Trophoblast cell (in vitro differentiated cells and primary cell): ENCODE measurements at regions not wholly inside any gene's neighbourhood (a gene's known extent, or its start where the extent isn't known, plus 50 kb on each side); places are given as distances from the start of the nearest gene placed in this dataset.

Source experiments
- DNase-seq, 2 donors: peaks; one replicate each; pipeline ENCODE4 v3.0.0-alpha.2; 2016
- H2AFZ ChIP-seq: 2 replicates; pipeline ENCODE4 v1.6.1; 2013; ENCODE audit warnings: low read length, moderate library complexity, mild to moderate bottlenecking; ENCODE audit not compliant: insufficient read depth, poor library complexity
- H2AK5ac ChIP-seq: 2 replicates; pipeline ENCODE4 v1.6.1; 2013; ENCODE audit warnings: mild to moderate bottlenecking, low read length
- H2BK120ac ChIP-seq: 2 replicates; pipeline ENCODE4 v1.6.1; 2013; ENCODE audit warnings: low read length, mild to moderate bottlenecking, moderate library complexity; ENCODE audit not compliant: insufficient read depth, poor library complexity
- H2BK12ac ChIP-seq: 2 replicates; pipeline ENCODE4 v1.6.1; 2013; ENCODE audit warnings: mild to moderate bottlenecking, low read length, moderate library complexity
- H2BK5ac ChIP-seq: 2 replicates; pipeline ENCODE4 v1.6.1; 2013; ENCODE audit warnings: low read length, low read depth, moderate library complexity, mild to moderate bottlenecking; ENCODE audit not compliant: poor library complexity
- H3K14ac ChIP-seq: 2 replicates; pipeline ENCODE4 v1.6.1; 2013; ENCODE audit warnings: mild to moderate bottlenecking, low read length
- H3K18ac ChIP-seq: 2 replicates; pipeline ENCODE4 v1.6.1; 2013; ENCODE audit warnings: mild to moderate bottlenecking, low read length
- H3K23ac ChIP-seq: 2 replicates; pipeline ENCODE4 v1.6.1; 2013; ENCODE audit warnings: low read length
- H3K27ac ChIP-seq: 2 replicates; pipeline ENCODE4 v1.5.1; 2013; ENCODE audit warnings: low read depth, mild to moderate bottlenecking, inconsistent platforms, low read length, moderate library complexity
- H3K27me3 ChIP-seq: 2 replicates; pipeline ENCODE4 v1.6.1; 2013; ENCODE audit warnings: inconsistent platforms, mild to moderate bottlenecking, low read length, moderate library complexity; ENCODE audit not compliant: insufficient read depth
- H3K36me3 ChIP-seq, 2 experiments: 1 replicate in 1 of 2; 2 replicates in 1 of 2; pipeline ENCODE4 v1.6.1; 2013; ENCODE audit warnings: low read length in 2 of 2, mild to moderate bottlenecking in 2 of 2, moderate library complexity in 1 of 2; ENCODE audit not compliant: insufficient read depth in 2 of 2, control insufficient read depth in 1 of 2
- H3K4ac ChIP-seq: 2 replicates; pipeline ENCODE4 v1.6.1; 2013; ENCODE audit warnings: low read depth, mild to moderate bottlenecking, low read length, moderate library complexity
- H3K4me1 ChIP-seq, 2 experiments: 1 replicate in 1 of 2; 2 replicates in 1 of 2; pipeline ENCODE4 v1.6.1; 2013; ENCODE audit warnings: low read length in 2 of 2, mild to moderate bottlenecking in 2 of 2, moderate library complexity in 1 of 2; ENCODE audit not compliant: insufficient read depth in 2 of 2, control insufficient read depth in 1 of 2
- H3K4me2 ChIP-seq: 2 replicates; pipeline ENCODE4 v1.6.1; 2013; ENCODE audit warnings: inconsistent platforms, mild to moderate bottlenecking, low read length, moderate library complexity
- H3K4me3 ChIP-seq: 2 replicates; pipeline ENCODE4 v1.5.1; 2013; ENCODE audit warnings: mild to moderate bottlenecking, low read depth, low read length, inconsistent platforms
- H3K79me1 ChIP-seq: one replicate; pipeline ENCODE4 v1.6.1; 2013; ENCODE audit warnings: low read length
- H3K79me2 ChIP-seq: 2 replicates; pipeline ENCODE4 v1.6.1; 2013; ENCODE audit warnings: low read length, mild to moderate bottlenecking; ENCODE audit not compliant: control insufficient read depth, insufficient read depth, poor library complexity
- H3K9ac ChIP-seq: 2 replicates; pipeline ENCODE4 v1.6.1; 2013; ENCODE audit warnings: mild to moderate bottlenecking, low read length
- H3K9me3 ChIP-seq: 2 replicates; pipeline ENCODE4 v1.6.1; 2013; ENCODE audit warnings: low read depth, mild to moderate bottlenecking, control low read depth, inconsistent platforms, low read length; ENCODE audit not compliant: insufficient read depth
- H4K12ac ChIP-seq: 2 replicates; pipeline ENCODE4 v1.6.1; 2013; ENCODE audit warnings: low read depth, mild to moderate bottlenecking, low read length, moderate library complexity
- H4K8ac ChIP-seq: 2 replicates; pipeline ENCODE4 v1.6.1; 2013; ENCODE audit warnings: low read depth, mild to moderate bottlenecking, low read length, moderate library complexity
- H4K91ac ChIP-seq: one replicate; pipeline ENCODE4 v1.6.1; 2013; ENCODE audit warnings: low read depth, mild to moderate bottlenecking, low read length, moderate library complexity
- WGBS: extraction: QIAGEN DNeasy Blood & Tissue Kit; methylation state at CpG from one replicate; pipeline ENCODE4 v1.1.7; 2013; ENCODE audit warnings: missing lambda C conversion rate; ENCODE audit not compliant: insufficient read length, insufficient coverage; ENCODE audit errors: extremely low coverage; 5-methylcytosine and 5-hydroxymethylcytosine counted together

- H3K27ac ChIP-seq: no peak overlapping the region
- H3K36me3 ChIP-seq: no peaks in the 10 kb centered on the region
- peak; percentile 27 to 72 for DNase-seq
- no peak overlapping the region for H2AK5ac ChIP-seq
- no peak overlapping the region for H2BK120ac ChIP-seq
- H3K4me3 ChIP-seq: no peak overlapping the region
- H2AFZ ChIP-seq: no peak overlapping the region
- no peak overlapping the region for H4K91ac ChIP-seq
- no peaks in the 10 kb centered on the region for H3K4me1 ChIP-seq
- no peaks in the 10 kb centered on the region for H3K9me3 ChIP-seq
- H3K18ac ChIP-seq: no peak overlapping the region
- no peaks in the 10 kb centered on the region for H3K79me1 ChIP-seq
- no peak overlapping the region for H2BK5ac ChIP-seq
- no peaks in the 10 kb centered on the region for H3K79me2 ChIP-seq
- no CpG with 5 or more reads among the region's 1 CpG for WGBS
- H3K9ac ChIP-seq: no peak overlapping the region
- H3K14ac ChIP-seq: no peak overlapping the region
- no peak overlapping the region for H3K23ac ChIP-seq
- H3K4me2 ChIP-seq: no peak overlapping the region
- H3K27me3 ChIP-seq: no peaks in the 10 kb centered on the region
- H4K12ac ChIP-seq: no peak overlapping the region
- no peak overlapping the region for H3K4ac ChIP-seq
- no peak overlapping the region for H4K8ac ChIP-seq
- H2BK12ac ChIP-seq: no peak overlapping the region
Observed at GRCh38 chr9:105969636-105970035, 275.3 kb downstream of the TMEM38B start.

GRCh38 chr9:105971986-105972385 is 277.6 kb downstream of the TMEM38B start:
- no peaks in the 10 kb centered on the region for H3K79me2 ChIP-seq
- no peaks in the 10 kb centered on the region for H3K4me1 ChIP-seq
- no peak overlapping the region for H2BK5ac ChIP-seq
- WGBS: no CpG with 5 or more reads among the region's 2 CpGs
- H4K8ac ChIP-seq: no peak overlapping the region
- no peaks in the 10 kb centered on the region for H3K27me3 ChIP-seq
- H3K18ac ChIP-seq: no peak overlapping the region
- DNase-seq: no peak
- H2BK120ac ChIP-seq: no peak overlapping the region
- no peak overlapping the region for H3K23ac ChIP-seq
- H3K27ac ChIP-seq: no peak overlapping the region
- no peak overlapping the region for H3K14ac ChIP-seq
- H4K91ac ChIP-seq: no peak overlapping the region
- no peak overlapping the region for H3K4ac ChIP-seq
- no peak overlapping the region for H2AFZ ChIP-seq
- no peaks in the 10 kb centered on the region for H3K9me3 ChIP-seq
- H3K9ac ChIP-seq: no peak overlapping the region
- H3K4me3 ChIP-seq: no peak overlapping the region
- H3K36me3 ChIP-seq: no peaks in the 10 kb centered on the region
- H2BK12ac ChIP-seq: no peak overlapping the region
- H2AK5ac ChIP-seq: no peak overlapping the region
- no peak overlapping the region for H3K4me2 ChIP-seq
- no peak overlapping the region for H4K12ac ChIP-seq
- H3K79me1 ChIP-seq: no peaks in the 10 kb centered on the region

GRCh38 chr9:105972466-105973204 is 278.3 kb downstream of the TMEM38B start:
- H3K23ac ChIP-seq: no peak overlapping the region
- no peak overlapping the region for H3K9ac ChIP-seq
- H3K18ac ChIP-seq: no peak overlapping the region
- H4K8ac ChIP-seq: no peak overlapping the region
- no peak overlapping the region for H2BK5ac ChIP-seq
- no peak overlapping the region for H2BK120ac ChIP-seq
- no peak overlapping the region for H3K4me3 ChIP-seq
- no peak for DNase-seq
- H2BK12ac ChIP-seq: no peak overlapping the region
- H2AFZ ChIP-seq: no peak overlapping the region
- no peak overlapping the region for H3K4me2 ChIP-seq
- H2AK5ac ChIP-seq: no peak overlapping the region
- no CpG with 5 or more reads among the region's 6 CpGs for WGBS
- H3K4me1 ChIP-seq: peaks cover 2 to 4% of the 10 kb centered on the region in 2 experiments
- no peaks in the 10 kb centered on the region for H3K36me3 ChIP-seq
- no peak overlapping the region for H4K12ac ChIP-seq
- no peak overlapping the region for H3K4ac ChIP-seq
- H4K91ac ChIP-seq: no peak overlapping the region
- no peak overlapping the region for H3K14ac ChIP-seq
- no peaks in the 10 kb centered on the region for H3K79me1 ChIP-seq
- no peaks in the 10 kb centered on the region for H3K79me2 ChIP-seq
- H3K27me3 ChIP-seq: no peaks in the 10 kb centered on the region
- H3K27ac ChIP-seq: no peak overlapping the region
- H3K9me3 ChIP-seq: no peaks in the 10 kb centered on the region

- H4K8ac ChIP-seq: no peak overlapping the region
- H3K36me3 ChIP-seq: no peaks in the 10 kb centered on the region
- no peak overlapping the region for H2BK12ac ChIP-seq
- no CpG with 5 or more reads among the region's 3 CpGs for WGBS
- H3K4me2 ChIP-seq: no peak overlapping the region
- H3K18ac ChIP-seq: no peak overlapping the region
- H3K4ac ChIP-seq: no peak overlapping the region
- no peak overlapping the region for H4K12ac ChIP-seq
- peaks cover 9 to 12% of the 10 kb centered on the region in 2 experiments for H3K4me1 ChIP-seq
- no peak overlapping the region for H3K4me3 ChIP-seq
- DNase-seq: peak in 1 of 2 donors; percentile 45
- no peak overlapping the region for H2BK5ac ChIP-seq
- H3K9me3 ChIP-seq: no peaks in the 10 kb centered on the region
- no peak overlapping the region for H3K14ac ChIP-seq
- no peaks in the 10 kb centered on the region for H3K79me2 ChIP-seq
- no peak overlapping the region for H2AFZ ChIP-seq
- H3K79me1 ChIP-seq: no peaks in the 10 kb centered on the region
- H3K9ac ChIP-seq: no peak overlapping the region
- H3K27ac ChIP-seq: no peak overlapping the region
- H3K27me3 ChIP-seq: no peaks in the 10 kb centered on the region
- no peak overlapping the region for H4K91ac ChIP-seq
- no peak overlapping the region for H2AK5ac ChIP-seq
- no peak overlapping the region for H2BK120ac ChIP-seq
- no peak overlapping the region for H3K23ac ChIP-seq
Observed at GRCh38 chr9:105973951-105974351, 279.6 kb downstream of the TMEM38B start.
